CD4-positive, alpha-beta memory T cell (primary cell): ENCODE measurements at regions not wholly inside any gene's neighbourhood (a gene's known extent, or its start where the extent isn't known, plus 50 kb on each side); places are given as distances from the start of the nearest gene placed in this dataset.
A peak's percentile ranks its signal among the peaks of the same experiment; 100 is the strongest.

Experiments
- CTCF ChIA-PET: fragments of 350-600 bp; sonication (Branson Sonifier 250); formaldehyde crosslinking; loops from one replicate; lab custom pipeline; 2021; ENCODE audit warnings: inconsistent platforms; ENCODE audit not compliant: partially characterized antibody; lab: Charles Lee
- POLR2A ChIA-PET: fragments of 350-600 bp; sonication (Branson Sonifier 250); formaldehyde crosslinking; loops from one replicate; lab custom pipeline; 2021; ENCODE audit not compliant: partially characterized antibody; lab: Charles Lee
- DNase-seq, 5 donors: peaks; one replicate each; pipeline versions ENCODE4 v3.0.0 to v3.0.0-alpha.2; 2020 to 2022; ENCODE audit warnings: mixed read lengths in 1 of 5
- H3K27ac ChIP-seq: one replicate; pipeline ENCODE4 v1.7.0; 2013; ENCODE audit warnings: low read depth, low read length
- H3K27me3 ChIP-seq: 2 replicates; pipeline ENCODE4 v1.7.0; 2013; ENCODE audit warnings: mild to moderate bottlenecking, low read length, moderate library complexity; ENCODE audit not compliant: insufficient read depth
- H3K36me3 ChIP-seq: 2 replicates; pipeline ENCODE4 v1.7.0; 2013; ENCODE audit warnings: mild to moderate bottlenecking, low read length, moderate library complexity; ENCODE audit not compliant: insufficient read depth
- H3K4me1 ChIP-seq: 2 replicates; pipeline ENCODE4 v1.7.0; 2013; ENCODE audit warnings: mild to moderate bottlenecking, low read length, moderate library complexity; ENCODE audit not compliant: insufficient read depth
- H3K4me3 ChIP-seq, 2 donors: one replicate each; pipeline ENCODE4 v1.7.0; 2013; ENCODE audit warnings: low read length in 2 of 2, mild to moderate bottlenecking in 1 of 2
- H3K9me3 ChIP-seq, 2 donors: one replicate each; pipeline ENCODE4 v1.7.0; 2013; ENCODE audit warnings: low read length in 2 of 2, control low read depth in 1 of 2; ENCODE audit not compliant: control insufficient read depth in 1 of 2
- H3K27ac Mint-ChIP-seq, 7 donors: one replicate each; pipeline ENCODE4 v1.8.0; 2020 to 2021; ENCODE audit warnings: mixed read lengths in 7 of 7, mild to moderate bottlenecking in 6 of 7, inconsistent platforms in 3 of 7, moderate library complexity in 3 of 7
- H3K27me3 Mint-ChIP-seq, 2 donors: one replicate each; pipeline ENCODE4 v1.8.0; 2020 to 2021; ENCODE audit warnings: mixed read lengths in 2 of 2
- H3K36me3 Mint-ChIP-seq, 2 donors: one replicate each; pipeline ENCODE4 v1.8.0; 2020 to 2021; ENCODE audit warnings: mixed read lengths in 2 of 2, inconsistent platforms in 1 of 2, mild to moderate bottlenecking in 1 of 2
- H3K4me1 Mint-ChIP-seq, 4 donors: one replicate each; pipeline ENCODE4 v1.8.0; 2020 to 2021; ENCODE audit warnings: mixed read lengths in 4 of 4, mild to moderate bottlenecking in 1 of 4
- H3K4me3 Mint-ChIP-seq, 8 donors: one replicate each; pipeline ENCODE4 v1.8.0; 2020 to 2021; ENCODE audit warnings: mixed read lengths in 8 of 8, mild to moderate bottlenecking in 7 of 8, moderate library complexity in 6 of 8, inconsistent platforms in 3 of 8
- H3K9me3 Mint-ChIP-seq, 8 donors: one replicate each; pipeline ENCODE4 v1.8.0; 2020 to 2021; ENCODE audit warnings: mixed read lengths in 8 of 8, mild to moderate bottlenecking in 5 of 8, inconsistent platforms in 3 of 8, moderate library complexity in 1 of 8
- intact Hi-C: fragments of 100-400 bp; cut with micrococcal nuclease; formaldehyde crosslinking; loops from one replicate; pipeline ENCODE4 v1.15.1; 2023

GRCh38 chrX:42021058-42021457 lies 97.7 kb upstream of the CASK start:
- no peak overlapping the region for H3K4me3 Mint-ChIP-seq
- Histone ChIP-seq H3K4me3 (no peak overlapping the region), H3K27ac (no peak overlapping the region), H3K9me3 (no peaks in the 10 kb centered on the region), H3K27me3 (no peaks in the 10 kb centered on the region), H3K4me1 (peaks cover 17% of the 10 kb centered on the region), H3K36me3 (no peaks in the 10 kb centered on the region)
- H3K9me3 Mint-ChIP-seq: no peaks in the 10 kb centered on the region
- ChIA-PET POLR2A (no interaction called here), CTCF (no interaction called here)
- no peak overlapping the region for H3K27ac Mint-ChIP-seq
- H3K4me1 Mint-ChIP-seq: peaks cover 8 to 18% (median 14%) of the 10 kb centered on the region in 4 donors
- DNase-seq: no peak
- intact Hi-C loops: no loop called here
- H3K36me3 Mint-ChIP-seq: no peaks in the 10 kb centered on the region
- H3K27me3 Mint-ChIP-seq: no peaks in the 10 kb centered on the region

- Histone ChIP-seq H3K36me3 (no peaks in the 10 kb centered on the region), H3K4me1 (peaks cover 17% of the 10 kb centered on the region), H3K9me3 (no peaks in the 10 kb centered on the region), H3K4me3 (no peak overlapping the region), H3K27ac (no peak overlapping the region), H3K27me3 (no peaks in the 10 kb centered on the region)
- Mint-ChIP-seq H3K4me3 (peak overlapping the region in 3 of 8 donors; percentile 32 to 50 (median 42)), H3K27ac (peak overlapping the region in 3 of 7 donors; percentile 6 to 36 (median 19)), H3K9me3 (no peaks in the 10 kb centered on the region), H3K4me1 (peaks cover 8 to 18% (median 14%) of the 10 kb centered on the region in 4 donors), H3K36me3 (no peaks in the 10 kb centered on the region), H3K27me3 (no peaks in the 10 kb centered on the region)
- CTCF ChIA-PET: no interaction called here
- intact Hi-C loops: no loop called here
- peak in 4 of 5 donors; percentile 2 to 10 (median 7) for DNase-seq
- POLR2A ChIA-PET: interaction anchor here (0.6 kb wide), 1 partner anchor 133 kb away, joined by 3 read pairs; no protein-coding TSS in a partner anchor
Measured at GRCh38 chrX:42020225-42020624, 96.9 kb upstream of the CASK start.

- no peaks in the 10 kb centered on the region for H3K36me3 ChIP-seq
- CTCF ChIA-PET: no interaction called here
- no peaks in the 10 kb centered on the region for H3K36me3 Mint-ChIP-seq
Measured at GRCh38 chrX:42017971-42018370, 94.6 kb upstream of the CASK start.

GRCh38 chrX:42000836-42001235 lies 77.5 kb upstream of the CASK start:
- ChIA-PET CTCF (no interaction called here), POLR2A (no interaction called here)
- intact Hi-C loops: no loop called here
- DNase-seq: no peak
- Histone ChIP-seq H3K36me3 (no peaks in the 10 kb centered on the region), H3K27me3 (no peaks in the 10 kb centered on the region), H3K27ac (no peak overlapping the region), H3K9me3 (no peaks in the 10 kb centered on the region), H3K4me1 (no peaks in the 10 kb centered on the region), H3K4me3 (no peak overlapping the region)
- no peaks in the 10 kb centered on the region for H3K4me1 Mint-ChIP-seq
- H3K27ac Mint-ChIP-seq: no peak overlapping the region
- H3K36me3 Mint-ChIP-seq: no peaks in the 10 kb centered on the region
- H3K27me3 Mint-ChIP-seq: no peaks in the 10 kb centered on the region
- H3K4me3 Mint-ChIP-seq: no peak overlapping the region
- peaks cover 0 to 3% (median 0%) of the 10 kb centered on the region in 8 donors for H3K9me3 Mint-ChIP-seq

More at GRCh38 chrX:42017971-42018370, 94.6 kb upstream of the CASK start:
- Mint-ChIP-seq H3K9me3 (no peaks in the 10 kb centered on the region), H3K27ac (no peak overlapping the region), H3K27me3 (no peaks in the 10 kb centered on the region), H3K4me1 (peaks cover 8 to 18% (median 14%) of the 10 kb centered on the region in 4 donors), H3K4me3 (no peak overlapping the region)
- Histone ChIP-seq H3K4me1 (peaks cover 17% of the 10 kb centered on the region), H3K27me3 (no peaks in the 10 kb centered on the region), H3K27ac (no peak overlapping the region), H3K9me3 (no peaks in the 10 kb centered on the region), H3K4me3 (no peak overlapping the region)
- intact Hi-C loops: no loop called here
- POLR2A ChIA-PET: no interaction called here
- DNase-seq: no peak

- no peaks in the 10 kb centered on the region for H3K4me1 Mint-ChIP-seq
- Histone ChIP-seq H3K27ac (no peak overlapping the region), H3K4me3 (no peak overlapping the region), H3K4me1 (no peaks in the 10 kb centered on the region), H3K36me3 (no peaks in the 10 kb centered on the region), H3K9me3 (no peaks in the 10 kb centered on the region), H3K27me3 (no peaks in the 10 kb centered on the region)
- no peaks in the 10 kb centered on the region for H3K36me3 Mint-ChIP-seq
- ChIA-PET POLR2A (no interaction called here), CTCF (no interaction called here)
- H3K4me3 Mint-ChIP-seq: no peak overlapping the region
- DNase-seq: no peak
- intact Hi-C loops: no loop called here
- no peak overlapping the region for H3K27ac Mint-ChIP-seq
- H3K27me3 Mint-ChIP-seq: peaks cover under 1 to 2% of the 10 kb centered on the region in 2 donors
- no peaks in the 10 kb centered on the region for H3K9me3 Mint-ChIP-seq
Measured at GRCh38 chrX:41984628-41985027, 61.3 kb upstream of the CASK start.

GRCh38 chrX:41982953-41983352 lies 59.6 kb upstream of the CASK start:
- Histone ChIP-seq H3K9me3 (no peaks in the 10 kb centered on the region), H3K36me3 (no peaks in the 10 kb centered on the region), H3K4me1 (no peaks in the 10 kb centered on the region), H3K27ac (no peak overlapping the region), H3K27me3 (no peaks in the 10 kb centered on the region), H3K4me3 (no peak overlapping the region)
- ChIA-PET POLR2A (no interaction called here), CTCF (no interaction called here)
- H3K27ac Mint-ChIP-seq: no peak overlapping the region
- DNase-seq: no peak
- H3K27me3 Mint-ChIP-seq: peaks cover 0 to 2% of the 10 kb centered on the region in 2 donors
- H3K9me3 Mint-ChIP-seq: no peaks in the 10 kb centered on the region
- no peak overlapping the region for H3K4me3 Mint-ChIP-seq
- no peaks in the 10 kb centered on the region for H3K4me1 Mint-ChIP-seq
- intact Hi-C loops: no loop called here
- H3K36me3 Mint-ChIP-seq: no peaks in the 10 kb centered on the region

GRCh38 chrX:41981481-41982013 lies 58.2 kb upstream of the CASK start:
- H3K36me3 Mint-ChIP-seq: no peaks in the 10 kb centered on the region
- H3K4me1 ChIP-seq: no peaks in the 10 kb centered on the region

More at GRCh38 chrX:41981481-41982013, 58.2 kb upstream of the CASK start:
- no peak overlapping the region for H3K27ac ChIP-seq
- no peaks in the 10 kb centered on the region for H3K9me3 ChIP-seq
- H3K4me3 ChIP-seq: no peak overlapping the region
- intact Hi-C loops: no loop called here
- no peak overlapping the region for H3K27ac Mint-ChIP-seq
- no peaks in the 10 kb centered on the region for H3K4me1 Mint-ChIP-seq
- H3K27me3 Mint-ChIP-seq: peaks cover 0 to 2% of the 10 kb centered on the region in 2 donors
- no peaks in the 10 kb centered on the region for H3K36me3 ChIP-seq
- DNase-seq: no peak
- no peak overlapping the region for H3K4me3 Mint-ChIP-seq
- H3K27me3 ChIP-seq: no peaks in the 10 kb centered on the region
- H3K9me3 Mint-ChIP-seq: no peaks in the 10 kb centered on the region
- ChIA-PET POLR2A (no interaction called here), CTCF (no interaction called here)
